NT2/D1 (cell line): ENCODE measurements at regions not wholly inside any gene's neighbourhood (a gene's known extent, or its start where the extent isn't known, plus 50 kb on each side); places are given as distances from the start of the nearest gene placed in this dataset.

ENCODE experiments used
- SUZ12 ChIP-seq: IDR thresholded peaks from 2 replicates; pipeline ENCODE4 v1.6.1; 2011; ENCODE audit not compliant: insufficient read length, insufficient read depth; ENCODE audit errors: extremely low read depth
- YY1 ChIP-seq: IDR thresholded peaks from 2 replicates; pipeline ENCODE4 v1.6.1; 2011; ENCODE audit not compliant: insufficient read length, insufficient read depth
- ZNF274 ChIP-seq: IDR thresholded peaks from 2 replicates; pipeline ENCODE4 v1.6.1; 2011; ENCODE audit warnings: mild to moderate bottlenecking, low read depth, low read length

GRCh38 chr3:31004025-31004678 is 109.7 kb upstream of the GADL1 start:
- no peak for TF ChIP-seq YY1
- no peak for TF ChIP-seq ZNF274
- no peak for TF ChIP-seq SUZ12
